Fibroblast of lung (primary cell): ENCODE measurements at regions not wholly inside any gene's neighbourhood (a gene's known extent, or its start where the extent isn't known, plus 50 kb on each side); places are given as distances from the start of the nearest gene placed in this dataset.

Experiments used
- DNase-seq, 2 donors: peaks; one replicate each; pipeline versions ENCODE4 v3.0.0 to v3.0.0-alpha.2; 2010; ENCODE audit warnings: low read depth in 2 of 2
- H2AFZ ChIP-seq: 2 replicates; pipeline ENCODE4 v1.5.1; 2012; ENCODE audit warnings: low read length, control low read depth, inconsistent platforms
- H3K27ac ChIP-seq: 2 replicates; pipeline ENCODE4 v1.5.1; 2011; ENCODE audit warnings: low read length, control low read depth; ENCODE audit not compliant: insufficient read depth
- H3K27me3 ChIP-seq: 2 replicates; pipeline ENCODE4 v1.5.1; 2011; ENCODE audit warnings: mild to moderate bottlenecking, low read length; ENCODE audit not compliant: control insufficient read depth, insufficient read depth
- H3K36me3 ChIP-seq: 2 replicates; pipeline ENCODE4 v1.5.1; 2011; ENCODE audit warnings: low read length; ENCODE audit not compliant: control insufficient read depth, insufficient read depth
- H3K4me1 ChIP-seq: 2 replicates; pipeline ENCODE4 v1.5.1; 2011; ENCODE audit warnings: low read length; ENCODE audit not compliant: control insufficient read depth, insufficient read depth; ENCODE audit errors: extremely low read depth
- H3K4me2 ChIP-seq: 2 replicates; pipeline ENCODE4 v1.5.1; 2011; ENCODE audit warnings: low read length, control low read depth; ENCODE audit not compliant: insufficient read depth; ENCODE audit errors: extremely low read depth
- H3K4me3 ChIP-seq, 4 experiments: fragments of 200-600 bp in 1 of 4; sonication (generic) in 1 of 4; replicated peaks in 1 of 4; 2 replicates each; pipeline ENCODE4 v1.5.1; 2011 to 2016; ENCODE audit warnings: low read length in 4 of 4, low read depth in 3 of 4, mild to moderate bottlenecking in 3 of 4, control low read depth in 2 of 4, inconsistent platforms in 1 of 4, mixed read lengths in 1 of 4; ENCODE audit not compliant: insufficient read depth in 1 of 4; ENCODE audit errors: control extremely low read depth in 1 of 4
- H3K79me2 ChIP-seq: 2 replicates; pipeline ENCODE4 v1.5.1; 2012; ENCODE audit warnings: mild to moderate bottlenecking, low read length, inconsistent platforms; ENCODE audit not compliant: control insufficient read depth, insufficient read depth
- H3K9ac ChIP-seq: 2 replicates; pipeline ENCODE4 v1.5.1; 2011; ENCODE audit warnings: mild to moderate bottlenecking, low read length, control low read depth; ENCODE audit not compliant: insufficient read depth
- H3K9me3 ChIP-seq: 2 replicates; pipeline ENCODE4 v1.5.1; 2012; ENCODE audit warnings: low read depth, low read length; ENCODE audit not compliant: control insufficient read depth, insufficient read depth
- H4K20me1 ChIP-seq: 2 replicates; pipeline ENCODE4 v1.5.1; 2011; ENCODE audit warnings: low read length; ENCODE audit not compliant: control insufficient read depth, insufficient read depth; ENCODE audit errors: extremely low read depth
- EZH2 ChIP-seq: IDR thresholded peaks from 2 replicates; pipeline ENCODE4 v1.5.1; 2012; ENCODE audit warnings: low read length, control low read depth, mild to moderate bottlenecking; ENCODE audit errors: missing control alignments
- TF ChIP-seq, protein P1 (sequence below), 2 donors: IDR thresholded peaks in 1 of 2; conservative IDR thresholded peaks in 1 of 2; 1 replicate in 1 of 2; 2 replicates in 1 of 2; pipeline ENCODE4 v1.5.1; 2011 to 2012; ENCODE audit warnings: low read length in 2 of 2, control low read depth in 1 of 2, inconsistent platforms in 1 of 2, low read depth in 1 of 2, mild to moderate bottlenecking in 1 of 2

DNA sequence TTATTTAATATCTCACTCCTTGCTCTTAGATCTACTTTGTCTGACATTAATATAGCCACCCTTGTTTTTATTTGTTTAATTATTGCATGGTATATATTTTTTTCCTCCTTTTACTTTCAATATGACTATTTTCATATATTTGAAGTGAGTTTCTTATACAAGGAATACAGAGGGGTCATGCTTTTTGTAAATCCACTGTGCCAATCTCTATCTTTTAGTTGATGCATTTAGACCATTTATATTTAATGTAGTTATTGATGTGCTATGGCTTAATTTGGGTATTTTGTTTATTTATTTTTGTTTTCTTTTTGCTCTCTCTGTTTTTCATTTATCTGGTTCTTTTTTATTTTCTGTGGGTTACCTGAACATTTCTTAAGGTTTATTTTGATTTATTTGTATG is 750.6 kb downstream of the TMEM182 start:
- Histone ChIP-seq H3K27me3 (no peaks in the 10 kb centered on the region), H3K79me2 (no peaks in the 10 kb centered on the region), H4K20me1 (no peaks in the 10 kb centered on the region), H3K4me1 (no peaks in the 10 kb centered on the region), H3K9ac (no peak overlapping the region), H3K27ac (no peak overlapping the region), H3K4me3 (no peak overlapping the region), H3K4me2 (no peak overlapping the region), H3K9me3 (no peaks in the 10 kb centered on the region), H2AFZ (no peak overlapping the region), H3K36me3 (no peaks in the 10 kb centered on the region)
- DNase-seq: no peak
- TF ChIP-seq, protein P1, sequence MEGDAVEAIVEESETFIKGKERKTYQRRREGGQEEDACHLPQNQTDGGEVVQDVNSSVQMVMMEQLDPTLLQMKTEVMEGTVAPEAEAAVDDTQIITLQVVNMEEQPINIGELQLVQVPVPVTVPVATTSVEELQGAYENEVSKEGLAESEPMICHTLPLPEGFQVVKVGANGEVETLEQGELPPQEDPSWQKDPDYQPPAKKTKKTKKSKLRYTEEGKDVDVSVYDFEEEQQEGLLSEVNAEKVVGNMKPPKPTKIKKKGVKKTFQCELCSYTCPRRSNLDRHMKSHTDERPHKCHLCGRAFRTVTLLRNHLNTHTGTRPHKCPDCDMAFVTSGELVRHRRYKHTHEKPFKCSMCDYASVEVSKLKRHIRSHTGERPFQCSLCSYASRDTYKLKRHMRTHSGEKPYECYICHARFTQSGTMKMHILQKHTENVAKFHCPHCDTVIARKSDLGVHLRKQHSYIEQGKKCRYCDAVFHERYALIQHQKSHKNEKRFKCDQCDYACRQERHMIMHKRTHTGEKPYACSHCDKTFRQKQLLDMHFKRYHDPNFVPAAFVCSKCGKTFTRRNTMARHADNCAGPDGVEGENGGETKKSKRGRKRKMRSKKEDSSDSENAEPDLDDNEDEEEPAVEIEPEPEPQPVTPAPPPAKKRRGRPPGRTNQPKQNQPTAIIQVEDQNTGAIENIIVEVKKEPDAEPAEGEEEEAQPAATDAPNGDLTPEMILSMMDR (conservative IDR thresholded peaks at IDR 0.05 in 1 of 2, IDR thresholded peaks at IDR 0.05 in 1 of 2; ENCODE audit: low read depth in 1 of 2, low read length in 2 of 2): no peak
- no peak for TF ChIP-seq EZH2

DNA sequence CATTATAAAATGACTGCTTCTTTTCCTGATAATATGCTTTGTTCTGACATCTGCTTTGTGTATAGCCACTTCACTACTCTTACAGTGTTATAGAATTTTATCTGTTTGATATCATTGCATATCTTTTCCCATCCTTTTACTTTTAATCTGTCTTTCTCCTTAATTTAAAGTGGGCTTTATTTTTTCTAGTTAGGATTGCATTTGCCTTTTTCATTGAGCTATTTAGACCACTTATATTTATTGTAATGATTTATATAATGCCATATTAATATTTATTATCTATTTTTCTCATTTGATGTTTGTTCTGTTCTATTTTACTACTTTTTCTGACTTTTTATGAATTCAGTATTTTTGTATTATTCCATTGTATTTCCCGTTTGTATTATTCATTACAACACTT is 758.7 kb downstream of the TMEM182 start:
- no peak for TF ChIP-seq EZH2
- TF ChIP-seq, protein P1 (conservative IDR thresholded peaks at IDR 0.05 in 1 of 2, IDR thresholded peaks at IDR 0.05 in 1 of 2; ENCODE audit: low read depth in 1 of 2, low read length in 2 of 2): no peak
- H3K4me2 ChIP-seq: no peak overlapping the region
- no peak overlapping the region for H2AFZ ChIP-seq
- no peaks in the 10 kb centered on the region for H4K20me1 ChIP-seq
- DNase-seq: no peak
- no peaks in the 10 kb centered on the region for H3K36me3 ChIP-seq
- no peaks in the 10 kb centered on the region for H3K9me3 ChIP-seq
- no peaks in the 10 kb centered on the region for H3K27me3 ChIP-seq
- H3K4me3 ChIP-seq: no peak overlapping the region
- no peaks in the 10 kb centered on the region for H3K79me2 ChIP-seq
- H3K4me1 ChIP-seq: no peaks in the 10 kb centered on the region
- no peak overlapping the region for H3K27ac ChIP-seq
- H3K9ac ChIP-seq: no peak overlapping the region

GRCh38 chr2:103525756-103526155 is 763.9 kb downstream of the TMEM182 start:
- no peak for DNase-seq
- no peaks in the 10 kb centered on the region for H3K36me3 ChIP-seq
- no peak overlapping the region for H2AFZ ChIP-seq
- H3K4me2 ChIP-seq: no peak overlapping the region
- no peak overlapping the region for H3K4me3 ChIP-seq
- TF ChIP-seq, protein P1 (conservative IDR thresholded peaks at IDR 0.05 in 1 of 2, IDR thresholded peaks at IDR 0.05 in 1 of 2; ENCODE audit: low read depth in 1 of 2, low read length in 2 of 2): no peak
- H4K20me1 ChIP-seq: no peaks in the 10 kb centered on the region
- H3K9ac ChIP-seq: no peak overlapping the region
- no peaks in the 10 kb centered on the region for H3K79me2 ChIP-seq
- no peaks in the 10 kb centered on the region for H3K4me1 ChIP-seq
- H3K27me3 ChIP-seq: no peaks in the 10 kb centered on the region
- H3K27ac ChIP-seq: no peak overlapping the region
- H3K9me3 ChIP-seq: no peaks in the 10 kb centered on the region
